Rectal smooth muscle tissue (tissue), 1 donor: ENCODE measurements at regions not wholly inside any gene's neighbourhood (a gene's known extent, or its start where the extent isn't known, plus 50 kb on each side); places are given as distances from the start of the nearest gene placed in this dataset.
"Not testable (repeated sequence)": the region's sequence is repeated elsewhere in the genome, so short reads cannot be mapped to it uniquely, and the experiment has no call there.

ENCODE experiments used
- H3K27ac ChIP-seq: one replicate; pipeline ENCODE4 v1.7.0; 2013; ENCODE audit warnings: low read depth, low read length, inconsistent platforms
- H3K27me3 ChIP-seq: one replicate; pipeline ENCODE4 v1.7.0; 2013; ENCODE audit warnings: low read length; ENCODE audit not compliant: control insufficient read depth, insufficient read depth
- H3K36me3 ChIP-seq: one replicate; pipeline ENCODE4 v1.7.0; 2013; ENCODE audit warnings: low read length; ENCODE audit not compliant: control insufficient read depth, insufficient read depth
- H3K4me1 ChIP-seq: one replicate; pipeline ENCODE4 v1.7.0; 2013; ENCODE audit warnings: low read length; ENCODE audit not compliant: control insufficient read depth, insufficient read depth
- H3K4me3 ChIP-seq: one replicate; pipeline ENCODE4 v1.7.0; 2013; ENCODE audit warnings: low read length
- H3K9ac ChIP-seq: one replicate; pipeline ENCODE4 v1.7.0; 2013; ENCODE audit warnings: low read length

- no peak overlapping the region for H3K4me3 ChIP-seq
- H3K27ac ChIP-seq: no peak overlapping the region
- no peaks in the 10 kb centered on the region for H3K36me3 ChIP-seq
These were observed 630.1 kb downstream of the TFAP2A start for GRCh38 chr6:9784786-9785185.

GRCh38 chr6:9783567-9783966 is 631.3 kb downstream of the TFAP2A start:
- H3K36me3 ChIP-seq: no peaks in the 10 kb centered on the region
- H3K27me3 ChIP-seq: no peaks in the 10 kb centered on the region
- no peaks in the 10 kb centered on the region for H3K4me1 ChIP-seq
- no peak overlapping the region for H3K27ac ChIP-seq
- H3K9ac ChIP-seq: no peak overlapping the region
- no peak overlapping the region for H3K4me3 ChIP-seq

More at GRCh38 chr6:9784786-9785185, 630.1 kb downstream of the TFAP2A start:
- Histone ChIP-seq H3K4me1 (no peaks in the 10 kb centered on the region), H3K27me3 (no peaks in the 10 kb centered on the region), H3K9ac (no peak overlapping the region)

GRCh38 chr6:9766240-9766915 is 648.5 kb downstream of the TFAP2A start:
- H3K27ac ChIP-seq: no peak overlapping the region
- no peaks in the 10 kb centered on the region for H3K4me1 ChIP-seq
- H3K4me3 ChIP-seq: no peak overlapping the region
- no peak overlapping the region for H3K9ac ChIP-seq
- H3K36me3 ChIP-seq: no peaks in the 10 kb centered on the region
- H3K27me3 ChIP-seq: no peaks in the 10 kb centered on the region

- Histone ChIP-seq H3K9ac (no peak overlapping the region), H3K27ac (no peak overlapping the region), H3K27me3 (no peaks in the 10 kb centered on the region), H3K4me1 (no peaks in the 10 kb centered on the region), H3K36me3 (no peaks in the 10 kb centered on the region), H3K4me3 (no peak overlapping the region)
These were observed 653.7 kb downstream of the TFAP2A start for GRCh38 chr6:9761220-9761619.

GRCh38 chr6:9754515-9754914 is 660.4 kb downstream of the TFAP2A start:
- Histone ChIP-seq H3K9ac (no peak overlapping the region), H3K36me3 (no peaks in the 10 kb centered on the region), H3K4me3 (no peak overlapping the region), H3K27ac (no peak overlapping the region), H3K4me1 (no peaks in the 10 kb centered on the region), H3K27me3 (no peaks in the 10 kb centered on the region)

- Histone ChIP-seq H3K27me3 (no peaks in the 10 kb centered on the region), H3K36me3 (no peaks in the 10 kb centered on the region), H3K9ac (no peak overlapping the region), H3K4me1 (no peaks in the 10 kb centered on the region), H3K4me3 (no peak overlapping the region), H3K27ac (no peak overlapping the region)
These were observed 668.9 kb downstream of the TFAP2A start for GRCh38 chr6:9745966-9746365.

- H3K27ac ChIP-seq: no peak overlapping the region
- no peaks in the 10 kb centered on the region for H3K36me3 ChIP-seq
- no peak overlapping the region for H3K4me3 ChIP-seq
- H3K4me1 ChIP-seq: no peaks in the 10 kb centered on the region
- no peaks in the 10 kb centered on the region for H3K27me3 ChIP-seq
- no peak overlapping the region for H3K9ac ChIP-seq
These were observed 669.4 kb downstream of the TFAP2A start for GRCh38 chr6:9745476-9745875.

GRCh38 chr6:9744119-9744518 is 670.8 kb downstream of the TFAP2A start:
- H3K4me3 ChIP-seq: no peak overlapping the region
- no peak overlapping the region for H3K27ac ChIP-seq
- H3K27me3 ChIP-seq: no peaks in the 10 kb centered on the region
- H3K4me1 ChIP-seq: no peaks in the 10 kb centered on the region
- no peak overlapping the region for H3K9ac ChIP-seq
- H3K36me3 ChIP-seq: no peaks in the 10 kb centered on the region

- Histone ChIP-seq H3K4me1 (no peaks in the 10 kb centered on the region), H3K27me3 (no peaks in the 10 kb centered on the region), H3K36me3 (no peaks in the 10 kb centered on the region), H3K4me3 (no peak overlapping the region), H3K27ac (no peak overlapping the region), H3K9ac (no peak overlapping the region)
These were observed 682.8 kb downstream of the TFAP2A start for GRCh38 chr6:9732056-9732455.

- H3K27ac ChIP-seq, H3K36me3 ChIP-seq, H3K27me3 ChIP-seq, H3K9ac ChIP-seq, H3K4me1 ChIP-seq, H3K4me3 ChIP-seq: not testable (repeated sequence)
These were observed 689.1 kb downstream of the TFAP2A start for GRCh38 chr6:9725776-9726175.

- Histone ChIP-seq H3K36me3 (no peaks in the 10 kb centered on the region), H3K9ac (no peak overlapping the region), H3K27ac (no peak overlapping the region), H3K4me1 (no peaks in the 10 kb centered on the region), H3K4me3 (no peak overlapping the region), H3K27me3 (no peaks in the 10 kb centered on the region)
These were observed 697.3 kb downstream of the TFAP2A start for GRCh38 chr6:9717568-9717967.

GRCh38 chr6:9711365-9711764 is 703.5 kb downstream of the TFAP2A start:
- H3K4me1 ChIP-seq: no peaks in the 10 kb centered on the region
- no peak overlapping the region for H3K4me3 ChIP-seq
- no peaks in the 10 kb centered on the region for H3K27me3 ChIP-seq

GRCh38 chr6:9710574-9710973 is 704.3 kb downstream of the TFAP2A start:
- Histone ChIP-seq H3K4me1 (no peaks in the 10 kb centered on the region), H3K4me3 (no peak overlapping the region), H3K9ac (no peak overlapping the region), H3K27me3 (no peaks in the 10 kb centered on the region), H3K36me3 (no peaks in the 10 kb centered on the region), H3K27ac (no peak overlapping the region)

More at GRCh38 chr6:9711365-9711764, 703.5 kb downstream of the TFAP2A start:
- Histone ChIP-seq H3K27ac (no peak overlapping the region), H3K36me3 (no peaks in the 10 kb centered on the region), H3K9ac (no peak overlapping the region)
